HG03066 (cell line): ENCODE measurements at regions not wholly inside any gene's neighbourhood (a gene's known extent, or its start where the extent isn't known, plus 50 kb on each side); places are given as distances from the start of the nearest gene placed in this dataset.

ENCODE experiments used
- ATAC-seq: cut with Tn5 transposase; IDR thresholded peaks from one replicate; pipeline ENCODE4 v1.9.1; 2021; ENCODE audit warnings: low read depth; ENCODE audit not compliant: unreplicated experiment

DNA sequence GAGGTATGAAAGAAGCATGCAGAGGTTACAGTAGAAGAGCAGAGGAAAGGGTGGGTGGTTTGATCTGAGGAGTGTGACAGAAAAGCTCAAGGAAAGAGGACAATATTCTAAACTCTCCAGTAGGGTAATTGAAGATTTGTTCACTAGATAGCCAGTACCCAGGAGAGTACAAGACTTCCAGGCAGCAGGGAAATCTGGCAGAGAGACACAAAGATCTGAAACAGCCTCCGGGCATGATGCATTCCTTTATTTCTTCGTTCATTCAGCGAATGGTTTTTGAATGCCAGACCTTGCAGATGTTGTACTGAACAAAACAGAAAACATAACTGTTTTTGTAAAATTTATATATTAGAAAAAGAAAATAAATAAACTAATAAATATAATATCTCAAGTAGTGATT lies 766.6 kb downstream of the FAT4 start:
- no peak for ATAC-seq

DNA sequence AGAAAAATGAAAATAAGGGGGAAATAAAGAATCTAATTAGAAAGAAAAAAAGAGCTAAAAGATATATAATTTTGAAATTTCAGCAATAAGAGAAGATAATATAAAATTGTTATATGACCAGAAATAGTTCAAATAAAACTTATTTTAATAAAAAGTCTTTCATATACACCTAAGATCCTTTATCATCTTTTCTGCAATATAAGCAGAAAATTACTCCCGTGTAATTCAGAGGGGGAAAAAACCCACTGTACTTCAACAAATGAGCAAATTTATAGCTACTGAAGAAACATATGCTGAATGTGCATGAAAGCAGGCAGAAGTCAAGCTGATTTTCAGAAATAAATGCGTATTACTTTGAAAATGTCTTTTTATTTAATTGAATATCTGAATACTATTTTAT lies 771.3 kb downstream of the FAT4 start:
- no peak for ATAC-seq

DNA sequence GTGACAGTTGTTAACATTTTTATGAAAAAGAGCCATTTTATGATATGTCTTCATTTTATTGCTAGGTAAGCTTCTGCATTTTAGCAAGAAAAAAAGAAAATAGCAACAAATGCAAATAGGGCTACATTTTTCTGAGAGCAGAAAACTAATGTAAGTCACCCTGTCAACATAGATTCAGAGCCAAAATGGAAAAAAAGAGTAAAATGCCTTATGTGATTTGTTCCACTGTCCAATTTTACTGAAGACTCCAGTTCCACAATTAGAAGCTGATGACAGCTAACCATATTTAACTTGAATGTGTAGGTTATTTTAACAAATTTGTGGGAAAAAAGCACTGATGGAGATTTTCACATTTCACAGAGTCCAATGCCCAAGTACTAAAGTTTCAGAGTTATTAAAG lies 772.3 kb downstream of the FAT4 start:
- no peak for ATAC-seq

DNA sequence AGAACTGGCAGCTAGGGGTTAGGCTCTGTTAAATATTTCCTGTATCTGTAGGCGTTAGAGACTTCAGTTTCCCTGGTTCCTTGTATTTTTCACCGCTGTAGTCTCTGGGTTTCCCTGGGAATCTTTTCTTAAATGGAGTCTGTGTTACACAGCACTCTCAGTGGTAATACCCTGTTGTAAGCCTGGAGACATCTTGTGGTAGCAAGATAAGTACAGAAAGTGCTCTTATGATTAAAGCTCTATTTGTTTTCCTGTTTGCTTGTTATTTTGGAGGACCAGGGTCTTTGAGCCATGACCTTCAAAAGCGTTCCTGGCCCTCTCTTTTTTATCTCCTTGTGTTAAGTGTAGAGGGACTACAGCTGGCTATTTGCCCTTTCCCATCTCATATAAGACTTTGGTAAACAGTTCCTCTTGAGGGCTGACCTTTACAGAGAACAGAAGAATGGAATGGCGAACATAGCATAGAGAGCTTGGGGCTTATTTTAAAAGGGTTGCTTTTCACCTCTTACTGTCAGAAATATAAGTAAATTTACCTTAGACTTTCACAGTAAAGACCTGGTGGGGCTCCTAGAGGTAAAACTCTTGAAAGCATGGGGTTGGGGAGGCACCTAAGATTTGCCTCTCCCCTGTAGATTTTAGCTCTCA lies 782.5 kb downstream of the FAT4 start:
- ATAC-seq, result no peak

DNA sequence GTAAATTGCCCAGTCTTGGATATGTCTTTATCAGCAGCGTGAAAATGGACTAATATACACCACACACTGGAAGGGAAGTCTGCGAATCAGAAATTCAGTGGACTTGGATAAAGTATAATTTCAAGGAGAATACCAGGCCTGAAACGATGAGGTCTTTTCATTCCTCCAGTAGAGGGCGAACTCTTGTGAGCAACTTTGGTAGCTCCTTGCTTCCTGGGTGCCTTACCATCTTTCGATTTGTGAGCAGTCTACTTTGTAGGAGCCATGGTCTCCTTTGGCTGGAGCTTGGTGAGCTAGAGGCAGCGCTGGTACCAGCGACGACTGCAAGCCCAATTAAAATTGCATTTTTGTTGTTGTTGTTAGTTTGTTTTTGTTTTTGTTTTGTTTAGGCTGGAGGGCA lies 791.9 kb downstream of the FAT4 start:
- ATAC-seq, result no peak

DNA sequence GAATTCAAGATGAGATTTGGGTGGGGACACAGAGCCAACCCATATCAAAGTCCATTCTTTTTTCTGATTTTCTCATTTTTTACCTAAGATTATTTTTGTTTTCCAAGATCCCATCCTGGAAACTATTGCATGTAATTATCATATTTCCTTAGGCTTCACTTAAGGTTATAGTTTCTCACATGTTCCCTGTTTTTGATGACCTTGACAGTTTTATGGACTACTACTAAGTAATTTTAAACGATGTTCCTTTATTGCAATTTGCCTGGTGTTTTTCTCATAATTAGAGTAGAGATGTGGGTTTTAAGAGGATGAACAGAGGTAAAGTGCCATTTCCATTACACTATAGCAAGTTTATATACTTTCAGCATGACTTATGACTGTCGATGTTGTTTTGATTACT lies 795.1 kb downstream of the FAT4 start:
- no peak for ATAC-seq

DNA sequence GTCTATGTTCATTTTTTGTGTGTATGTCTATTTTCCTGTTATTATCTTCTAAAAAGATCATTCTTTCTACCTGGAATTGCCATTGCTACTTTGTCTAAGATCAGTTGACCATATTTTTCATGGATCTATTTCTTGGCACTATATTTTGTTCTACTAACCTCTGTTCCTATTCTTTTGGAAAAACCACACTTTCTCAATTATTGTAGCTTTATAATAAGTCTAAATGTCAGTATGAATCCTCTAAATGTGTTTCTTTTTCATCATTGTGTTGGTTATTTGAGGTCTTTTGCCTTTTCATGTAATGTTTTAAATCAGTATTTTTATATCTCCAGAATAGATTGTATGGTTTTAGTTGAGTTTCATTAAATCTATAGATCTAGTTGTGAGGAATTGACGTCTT lies 798.3 kb downstream of the FAT4 start:
- ATAC-seq, result no peak

DNA sequence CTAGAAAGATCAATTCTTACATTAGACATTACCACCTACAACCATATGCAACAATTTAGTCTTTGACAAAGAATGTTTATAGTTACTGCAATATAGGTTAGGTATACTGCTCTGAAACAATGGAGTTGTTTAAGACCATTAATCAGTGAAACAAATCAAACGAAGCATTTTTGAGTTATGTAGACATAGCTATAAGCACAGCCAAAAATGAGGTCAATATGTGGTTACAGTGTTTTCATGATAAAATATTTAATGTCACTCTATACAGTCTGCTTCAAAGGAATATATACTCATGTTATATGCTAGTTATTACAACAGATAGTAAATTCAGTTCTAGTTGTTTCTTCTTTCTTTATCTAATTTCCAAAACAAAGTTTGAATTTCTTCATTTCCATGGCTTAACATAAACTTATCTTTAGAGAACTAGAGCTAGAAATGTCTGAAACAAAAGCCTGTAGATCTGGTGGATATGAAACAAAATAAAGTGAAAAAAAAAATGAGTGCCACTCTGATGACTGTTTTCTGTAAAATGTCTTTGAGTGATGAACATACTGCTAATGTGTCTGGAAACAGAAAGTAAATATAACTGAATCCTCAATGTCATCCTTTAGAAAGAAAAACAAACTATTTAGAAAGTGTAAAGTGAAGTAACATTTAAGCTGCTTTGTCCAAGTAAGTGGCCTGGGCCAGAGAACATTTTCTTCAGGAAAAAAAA lies 809.0 kb downstream of the FAT4 start:
- no peak for ATAC-seq

DNA sequence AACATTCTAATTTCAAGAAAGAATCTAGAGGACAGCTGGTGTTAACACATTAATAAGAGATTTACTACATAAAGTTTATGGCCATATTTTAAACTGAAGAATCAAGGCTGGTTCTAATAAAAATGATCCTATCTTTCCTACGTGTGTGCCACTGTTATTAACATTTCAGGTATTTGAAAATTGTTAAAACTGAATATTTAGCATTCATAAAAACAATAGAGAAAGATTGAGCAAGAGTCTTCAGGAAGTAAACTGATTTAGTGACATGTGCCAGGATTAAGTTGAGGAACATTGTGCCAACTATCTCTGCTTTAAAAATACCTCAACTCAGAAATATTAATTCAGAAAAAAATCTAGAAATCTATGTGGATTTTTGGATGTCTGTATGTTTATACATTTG lies 810.1 kb downstream of the FAT4 start:
- no peak for ATAC-seq

DNA sequence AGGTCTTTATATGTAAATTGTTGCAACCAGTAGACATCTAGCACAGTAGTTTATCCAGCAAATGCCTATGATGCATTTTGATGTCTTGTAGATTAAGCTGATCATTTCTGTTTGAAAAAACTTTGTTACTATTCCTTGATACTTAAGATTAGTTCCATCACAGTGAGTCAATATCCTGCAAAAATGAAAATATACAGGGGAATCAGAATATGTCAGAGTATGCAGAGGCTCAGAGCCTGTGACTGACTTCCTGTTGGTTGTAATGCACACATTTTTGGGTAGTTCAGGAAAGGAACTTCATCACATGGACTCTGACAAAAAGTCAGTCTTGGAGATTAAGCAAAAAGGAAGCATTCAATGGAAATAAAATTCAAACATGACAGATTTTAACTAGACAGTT lies 815.5 kb downstream of the FAT4 start:
- ATAC-seq, result no peak

DNA sequence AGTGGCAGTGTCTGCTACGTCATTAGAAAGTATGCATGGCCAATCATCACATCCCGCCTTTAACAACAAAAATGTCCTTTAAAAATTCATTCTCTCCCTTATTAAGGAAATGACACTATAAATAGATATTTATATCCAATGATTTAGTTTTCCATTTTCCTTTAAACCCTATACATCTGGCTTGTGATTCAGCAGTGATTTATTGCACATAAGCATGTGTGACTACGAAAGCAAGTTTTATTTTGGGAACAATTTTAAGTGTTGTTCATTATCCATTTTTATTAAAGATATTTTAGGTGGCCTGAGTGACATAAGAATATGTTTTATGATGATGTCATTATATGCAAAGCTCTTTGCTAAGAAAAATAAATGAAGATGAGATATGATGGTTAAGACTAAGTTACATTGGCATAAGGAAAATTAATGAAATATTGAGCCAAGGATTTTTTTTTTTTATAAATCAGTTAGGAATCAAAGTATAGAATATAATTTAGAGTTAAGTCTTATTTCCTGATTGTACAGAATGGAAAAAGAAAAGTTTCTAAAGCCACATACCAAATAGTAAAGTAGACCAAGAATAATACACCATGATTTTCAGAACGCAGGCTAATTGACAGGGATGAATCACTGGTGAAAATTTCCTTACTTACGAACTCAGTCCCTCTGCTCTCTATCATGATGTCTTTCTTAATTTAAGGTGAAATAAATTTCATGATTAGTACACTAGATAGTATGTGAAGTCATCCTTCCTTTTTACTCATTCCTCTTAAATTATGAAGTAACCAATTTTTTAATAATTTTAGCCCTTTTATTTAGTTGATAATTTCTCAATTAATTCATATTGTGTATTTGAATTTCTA lies 822.4 kb downstream of the FAT4 start:
- no peak for ATAC-seq

DNA sequence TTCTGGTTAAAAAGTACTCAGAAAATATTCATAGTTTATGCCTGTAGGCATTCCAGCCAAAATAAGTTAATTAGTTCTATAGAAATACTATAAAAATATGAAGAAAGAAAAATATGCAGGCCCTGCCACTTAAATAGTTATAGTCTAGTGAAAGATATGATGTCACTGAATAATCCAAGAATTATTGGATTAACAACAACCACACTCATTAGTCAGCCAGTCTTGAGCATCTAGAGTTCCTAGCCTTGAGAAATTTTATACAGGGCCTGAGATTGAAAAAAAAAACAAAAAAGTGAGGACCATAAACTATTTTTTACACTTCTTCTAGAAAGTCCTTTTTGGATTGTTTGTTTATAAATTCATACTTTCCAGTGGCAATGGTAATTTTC lies 823.0 kb downstream of the FAT4 start:
- ATAC-seq, result no peak

DNA sequence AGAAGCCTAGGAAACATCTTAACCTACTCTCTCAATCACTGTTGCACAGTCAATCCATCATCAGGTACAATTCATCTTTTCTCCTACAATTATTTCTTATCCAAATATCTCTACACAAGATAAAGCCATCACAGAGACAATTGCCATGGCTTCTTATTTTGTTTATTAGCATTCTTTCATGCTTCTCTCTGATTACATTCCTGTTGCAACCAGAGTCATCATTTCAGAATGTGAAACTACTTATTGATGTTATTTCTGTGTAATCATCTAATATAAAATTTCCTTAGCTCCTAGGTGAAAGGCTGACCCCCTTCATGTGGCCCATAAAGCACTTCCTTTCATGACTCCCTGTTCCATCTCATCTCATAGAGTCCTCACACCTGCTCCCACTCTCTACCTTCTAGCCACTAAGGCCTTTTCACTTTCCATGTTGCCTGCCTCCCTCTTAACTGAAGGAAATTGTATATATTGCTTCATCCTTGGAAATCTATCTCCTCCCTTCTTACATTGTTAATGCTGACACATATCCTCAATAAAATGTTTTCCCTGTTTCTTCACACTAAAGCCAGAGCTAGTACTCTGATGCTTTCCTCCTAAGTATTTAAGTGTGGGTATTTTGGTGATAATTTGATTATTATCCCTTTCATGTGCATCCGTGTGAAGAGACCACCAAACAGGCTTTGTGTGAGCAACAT lies 829.9 kb downstream of the FAT4 start:
- no peak for ATAC-seq

DNA sequence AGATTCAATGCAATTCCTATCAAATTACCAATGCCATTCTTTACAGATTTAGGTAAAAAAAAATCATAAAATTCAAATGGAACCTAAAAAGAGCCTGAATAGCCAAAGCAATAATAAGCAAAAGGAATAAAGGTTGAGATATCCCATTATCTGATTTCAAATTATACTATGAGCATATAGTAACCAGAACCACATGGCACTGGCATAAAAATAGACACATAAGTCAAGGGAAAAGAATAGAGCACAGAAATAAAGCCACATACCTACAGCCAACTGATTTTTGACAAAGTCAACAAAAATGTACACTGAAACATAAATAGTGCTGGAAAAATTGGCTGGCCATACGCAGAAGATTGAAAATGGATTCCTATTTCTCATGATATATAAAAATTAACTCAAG lies 853.7 kb downstream of the FAT4 start:
- no peak for ATAC-seq

DNA sequence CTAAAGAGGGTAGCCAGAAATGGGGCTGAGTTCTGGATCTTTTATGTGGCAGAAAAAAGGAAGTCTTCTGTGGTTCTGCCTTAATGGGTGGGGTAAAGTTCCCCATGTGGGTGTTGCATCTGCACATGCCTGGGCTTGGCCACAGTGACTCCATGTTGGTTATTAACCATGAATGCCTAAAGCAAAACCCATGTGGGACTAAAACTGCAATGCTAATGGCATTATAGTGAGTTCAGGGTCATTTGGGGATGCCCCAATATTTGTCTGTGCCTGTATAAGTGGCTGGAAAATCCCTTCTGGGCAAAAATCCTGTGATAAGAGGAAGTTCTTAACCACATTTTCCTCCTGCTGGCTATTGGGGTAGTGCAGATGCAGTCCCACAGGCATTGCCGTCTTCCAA lies 857.4 kb downstream of the FAT4 start:
- no peak for ATAC-seq

DNA sequence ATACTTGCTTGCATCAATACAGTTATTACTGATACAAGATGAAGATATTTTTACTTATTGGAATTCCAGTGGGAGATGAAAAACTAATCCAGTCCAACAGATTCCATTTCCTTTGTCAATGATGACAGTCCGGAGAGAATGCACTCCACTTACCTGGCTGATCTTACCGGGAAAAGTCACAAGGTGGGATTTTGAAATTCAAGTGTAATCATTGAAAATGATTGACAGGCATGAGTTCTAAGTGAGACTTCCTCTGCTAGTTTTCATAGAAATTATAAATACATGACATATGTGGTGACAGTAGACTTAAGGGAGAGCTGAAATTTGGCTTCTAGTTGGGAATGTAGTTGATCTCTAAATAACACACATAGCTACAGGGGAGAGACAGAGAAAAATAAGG lies 859.9 kb downstream of the FAT4 start:
- ATAC-seq, result no peak

DNA sequence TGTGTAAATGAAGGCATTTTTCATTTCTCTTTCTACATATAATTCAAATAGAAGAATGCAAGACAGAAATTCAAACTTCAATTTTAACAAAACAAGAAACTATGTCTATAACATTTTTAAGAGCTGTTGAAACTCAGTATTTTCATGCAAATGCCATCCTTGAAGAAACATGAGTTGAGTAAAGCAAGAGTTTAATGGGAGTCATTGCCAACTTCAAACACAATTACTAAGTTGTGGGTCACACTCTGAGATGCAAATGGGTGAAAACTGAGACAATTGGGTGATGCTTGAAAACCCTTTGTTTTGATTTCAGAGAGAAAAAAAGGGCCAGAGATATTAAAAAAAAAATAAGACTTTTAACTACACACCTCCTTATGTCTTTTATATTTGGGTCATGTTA lies 865.9 kb downstream of the FAT4 start:
- ATAC-seq, result no peak

DNA sequence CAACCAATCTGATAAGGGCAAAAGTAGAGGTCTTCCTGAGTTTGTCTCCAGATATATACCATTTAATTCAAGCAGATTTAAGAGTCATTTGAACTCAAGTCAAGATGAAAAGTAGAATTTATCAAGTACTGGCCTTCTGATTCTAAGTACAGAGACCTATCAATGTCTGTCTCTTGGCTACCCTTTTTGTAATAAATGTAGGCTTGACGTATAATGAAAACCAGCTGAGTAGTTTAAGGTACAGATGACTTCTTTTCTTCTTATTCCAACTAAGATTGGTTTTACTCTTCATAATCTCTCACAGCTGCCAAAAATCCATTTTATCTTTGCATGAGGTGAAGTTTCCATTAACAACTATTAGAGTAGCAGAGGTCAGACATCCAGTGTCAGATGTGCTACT lies 867.6 kb downstream of the FAT4 start:
- no peak for ATAC-seq

DNA sequence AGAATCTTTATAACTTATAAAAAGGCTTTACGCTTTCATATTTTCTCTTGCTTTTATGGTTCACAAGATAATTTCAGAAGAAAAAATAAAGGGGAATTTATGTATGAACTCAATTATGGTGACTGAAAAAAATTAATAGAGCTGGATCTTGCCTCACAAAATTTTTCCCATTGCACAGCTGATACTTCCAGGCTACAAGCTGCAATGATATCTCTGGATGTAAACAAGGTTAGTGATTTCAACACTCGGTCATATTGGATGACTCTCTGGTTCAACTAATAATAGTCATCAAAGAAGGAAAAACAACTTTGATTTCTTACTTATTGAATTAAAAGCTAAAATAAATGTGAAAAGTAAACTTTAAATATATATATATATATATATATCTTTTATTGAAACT lies 868.0 kb downstream of the FAT4 start:
- no peak for ATAC-seq

DNA sequence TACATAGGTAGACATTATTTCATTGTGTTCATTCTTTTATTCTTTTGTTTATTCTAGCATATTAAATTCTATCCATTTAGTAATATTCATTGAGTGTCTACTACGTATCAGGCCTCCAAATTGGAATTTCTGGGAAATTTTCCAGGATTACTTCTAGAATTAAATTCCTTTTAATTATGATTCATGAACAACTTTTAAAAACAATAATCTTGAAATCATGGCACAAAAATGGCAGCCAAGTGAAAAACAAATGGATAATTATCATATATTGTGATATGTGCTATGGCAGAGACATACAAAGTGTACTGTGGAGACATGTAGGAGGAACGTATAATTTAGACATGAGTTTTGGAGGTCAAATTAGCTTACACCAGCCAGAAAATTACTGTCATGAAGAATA lies 868.5 kb downstream of the FAT4 start:
- no peak for ATAC-seq

DNA sequence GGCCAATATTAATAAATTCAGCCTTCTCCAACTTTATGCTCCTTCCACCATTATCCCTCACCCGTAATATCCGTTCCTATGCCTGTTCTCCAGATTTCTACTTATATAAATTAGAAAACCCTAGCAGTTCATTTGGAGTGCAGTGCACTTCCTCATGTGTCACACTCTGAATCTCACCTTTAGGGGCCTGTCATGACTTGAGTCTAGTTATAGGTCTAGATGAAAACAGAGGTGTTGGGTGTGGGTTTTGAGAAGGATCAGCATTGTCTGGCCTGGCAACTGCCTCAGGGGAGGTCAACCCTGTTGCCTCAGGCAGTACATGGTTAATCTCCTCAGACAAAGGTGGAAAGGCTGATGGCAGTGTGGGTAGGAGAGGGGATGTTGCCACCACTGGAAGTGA lies 876.8 kb downstream of the FAT4 start:
- no peak for ATAC-seq
